ENCODE measurements at regions not wholly inside any gene's neighbourhood (a gene's known extent, or its start where the extent isn't known, plus 50 kb on each side); places are given as distances from the start of the nearest gene placed in this dataset.

- TF ChIP-seq CTCF (IDR thresholded peaks at IDR 0.05; ENCODE audit: insufficient read depth, low read length, poor library complexity, severe bottlenecking) (no peak), EZH2phosphoT487 (conservative IDR thresholded peaks at IDR 0.05; ENCODE audit: low read length) (no peak)
Measured at GRCh38 chr10:92747066-92747465, 57.3 kb downstream of the HHEX start.
